Islet of Langerhans (tissue), 1 donor: ENCODE measurements at regions not wholly inside any gene's neighbourhood (a gene's known extent, or its start where the extent isn't known, plus 50 kb on each side); places are given as distances from the start of the nearest gene placed in this dataset.
"Not testable (repeated sequence)": the region's sequence is repeated elsewhere in the genome, so short reads cannot be mapped to it uniquely, and the experiment has no call there.

ENCODE experiments used
- FAIRE-seq: peaks from one replicate; lab custom pipeline; 2011; peaks lifted over from hg19 to GRCh38; lab: Jason Lieb, UNC

DNA sequence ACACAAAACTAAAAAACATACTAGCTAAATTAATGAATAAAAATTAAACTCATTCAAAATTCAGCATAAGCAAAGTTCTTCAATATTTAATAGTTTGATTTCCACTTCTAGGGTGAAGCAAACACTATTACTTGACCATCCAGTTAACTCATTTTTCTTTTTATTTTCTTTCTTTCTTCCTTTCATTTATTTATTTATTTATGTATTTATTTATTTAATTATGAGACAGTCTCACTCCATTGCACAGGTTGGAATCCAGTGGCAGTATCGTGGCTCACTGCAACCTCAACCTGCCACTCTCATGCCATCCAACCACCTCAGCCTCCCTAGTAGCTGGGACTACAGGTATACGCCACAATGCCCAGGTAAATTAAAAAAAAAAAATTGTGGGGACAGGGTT lies 2069.5 kb downstream of the NCAM2 start:
- no peak for FAIRE-seq

DNA sequence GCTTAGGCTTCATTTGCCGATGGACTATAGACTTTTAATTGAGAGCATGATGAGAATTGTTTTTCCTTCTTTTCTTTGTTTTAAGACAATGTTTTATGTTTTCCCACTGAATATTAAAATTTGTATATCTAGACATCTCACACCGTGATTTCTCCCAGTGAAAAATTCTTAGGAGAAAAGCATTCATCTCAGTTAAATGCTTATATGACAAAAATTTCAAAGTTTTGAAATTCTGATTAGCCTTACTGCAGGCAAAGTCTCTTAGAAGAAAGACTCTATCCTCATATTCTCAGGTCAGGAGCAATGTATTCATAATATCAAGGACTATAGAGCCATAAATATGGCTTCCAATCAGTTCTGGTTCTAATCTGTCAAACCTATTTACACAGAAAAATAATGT lies 2085.0 kb downstream of the NCAM2 start:
- FAIRE-seq, result no peak

GRCh38 chr21:23093259-23093658 lies 2095.1 kb downstream of the NCAM2 start:
- no peak for FAIRE-seq

- no peak for FAIRE-seq
These were observed 2101.0 kb downstream of the NCAM2 start for GRCh38 chr21:23099185-23099584.

GRCh38 chr21:23101111-23101510 lies 2102.9 kb downstream of the NCAM2 start:
- FAIRE-seq, result no peak

DNA sequence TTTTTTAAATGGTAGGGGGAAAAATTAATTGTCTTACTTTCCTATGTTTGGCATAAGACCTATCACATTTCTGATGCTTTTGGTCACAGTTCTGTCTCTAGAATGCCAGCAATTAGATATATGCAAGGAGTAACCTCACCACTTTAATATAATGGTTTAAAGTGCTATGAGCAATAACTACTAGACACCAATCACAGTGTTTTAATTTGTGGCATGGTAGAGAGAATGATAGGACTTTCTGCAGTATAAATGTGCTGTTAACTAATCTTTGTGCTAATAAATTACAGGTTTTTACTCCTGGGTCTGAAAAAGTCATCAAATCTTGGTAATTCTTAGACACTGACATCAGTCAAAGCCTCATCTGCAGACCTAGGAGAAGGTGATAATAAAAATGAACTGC lies 2110.3 kb downstream of the NCAM2 start:
- FAIRE-seq, result no peak

DNA sequence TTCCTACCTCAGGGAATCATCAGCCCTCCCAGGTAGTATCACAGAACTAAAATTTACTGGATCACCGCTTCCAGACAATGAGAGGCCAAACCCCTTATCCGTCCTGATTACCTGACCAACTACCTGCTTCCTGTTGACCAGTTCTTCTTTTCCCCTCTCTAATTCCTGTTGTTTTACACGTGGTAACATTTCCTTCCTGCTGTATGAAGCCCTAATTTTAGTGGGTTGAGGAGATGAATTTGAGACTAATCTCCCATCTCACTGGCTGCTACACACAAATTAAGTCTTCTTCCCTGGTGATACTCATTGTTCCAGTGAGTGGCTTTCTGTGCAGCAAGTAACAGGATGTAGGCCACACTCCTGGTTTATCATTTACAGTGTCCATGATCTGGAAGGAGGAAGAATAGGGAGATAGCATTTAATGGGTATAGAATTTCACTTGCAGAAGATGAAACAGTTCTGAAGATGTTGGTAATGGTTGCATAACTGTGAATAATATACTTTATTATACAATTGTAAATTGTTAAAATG lies 2112.9 kb downstream of the NCAM2 start:
- FAIRE-seq, result no peak

GRCh38 chr21:23119491-23119890 lies 2121.3 kb downstream of the NCAM2 start:
- FAIRE-seq, result no peak

DNA sequence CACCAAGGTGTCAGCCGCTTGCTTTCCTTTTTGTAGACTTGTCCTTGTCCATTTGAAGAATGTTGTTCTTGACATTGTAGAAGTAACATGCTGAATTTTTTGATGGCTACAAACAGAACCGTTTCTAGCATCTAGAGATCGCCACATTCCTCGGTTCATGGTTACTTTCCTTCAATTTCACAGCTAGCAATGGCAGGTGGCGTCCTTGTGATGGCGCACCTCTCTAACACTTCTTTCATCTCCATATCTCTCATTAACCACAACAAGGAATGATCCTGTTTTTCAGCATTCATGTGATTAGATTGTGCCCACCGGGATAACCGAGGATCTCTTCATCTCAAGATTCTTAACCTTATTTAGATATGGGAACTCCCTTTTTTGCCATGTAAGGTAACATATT lies 2129.8 kb downstream of the NCAM2 start:
- no peak for FAIRE-seq

DNA sequence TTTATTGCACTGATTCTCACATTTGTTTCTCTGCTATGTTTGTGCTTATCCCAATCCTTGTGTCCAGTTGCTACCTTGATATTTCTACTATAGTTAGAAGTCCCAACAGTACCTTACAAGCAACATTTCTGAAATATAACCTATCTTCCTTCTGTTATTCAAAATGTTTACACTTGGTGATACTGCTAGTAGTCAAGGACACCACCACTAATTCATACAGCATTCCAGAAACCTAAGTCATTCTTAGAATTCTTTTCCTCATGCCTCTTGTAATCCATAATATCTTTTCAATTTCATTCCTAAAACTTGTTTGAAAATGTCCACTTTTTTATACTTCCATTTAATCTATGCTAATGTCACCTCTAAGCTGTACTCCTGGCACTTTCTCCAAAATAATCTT lies 2132.1 kb downstream of the NCAM2 start:
- FAIRE-seq, result no peak

DNA sequence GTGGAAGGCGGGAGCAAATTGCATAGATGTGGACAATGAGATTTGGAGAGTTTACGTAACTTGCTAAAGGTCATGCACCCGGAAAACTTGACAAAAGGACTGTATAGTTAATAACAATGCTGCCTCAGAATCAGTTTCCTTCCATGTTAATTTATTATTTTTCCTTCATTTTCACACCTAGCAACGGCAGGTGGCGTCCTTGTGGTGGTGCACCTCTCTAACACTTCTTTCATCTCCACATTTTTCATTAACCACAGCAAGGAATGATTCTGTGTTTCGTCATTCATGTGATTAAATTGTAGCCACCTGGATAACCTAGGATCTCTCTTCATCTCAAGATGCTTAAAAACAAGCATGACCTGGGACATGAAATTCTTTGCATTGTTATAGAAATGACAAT lies 2133.0 kb downstream of the NCAM2 start:
- no peak for FAIRE-seq

DNA sequence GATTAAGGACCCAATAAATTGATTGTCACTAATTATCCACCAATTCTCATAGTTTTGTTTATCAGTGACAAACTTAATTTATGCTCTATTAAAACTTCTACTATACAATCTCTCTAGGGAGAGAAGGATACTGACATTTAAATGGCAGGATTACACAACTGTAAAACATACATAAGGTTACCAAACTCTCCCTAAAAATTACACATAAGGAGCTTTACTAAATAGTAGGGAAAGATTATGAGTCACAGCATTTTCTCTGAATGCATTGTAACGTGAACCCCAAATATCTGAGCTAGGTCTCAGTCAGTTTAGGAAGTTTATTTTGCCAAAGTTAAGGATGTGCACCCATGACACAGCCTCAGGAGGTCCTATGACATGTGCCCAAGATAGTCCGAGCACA lies 2140.6 kb downstream of the NCAM2 start:
- no peak for FAIRE-seq

DNA sequence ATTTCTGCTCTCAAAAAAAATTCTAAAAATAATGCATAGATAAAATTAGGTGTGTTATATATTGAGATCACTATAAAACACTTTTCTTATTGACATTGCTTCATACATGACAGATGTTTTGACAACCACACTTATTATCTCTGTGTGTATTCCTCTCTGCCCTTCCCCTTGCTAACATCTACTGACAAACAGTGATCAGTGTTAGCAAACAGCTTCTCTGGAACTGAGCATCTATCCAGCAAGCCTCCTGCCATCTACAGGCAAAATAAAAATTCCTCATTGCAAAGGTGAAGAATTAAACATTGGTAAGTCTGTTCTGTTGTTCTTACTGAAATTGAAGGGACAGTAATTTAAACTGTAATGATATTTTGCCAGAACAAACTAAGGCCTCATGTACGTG lies 2153.9 kb downstream of the NCAM2 start:
- FAIRE-seq, result no peak

DNA sequence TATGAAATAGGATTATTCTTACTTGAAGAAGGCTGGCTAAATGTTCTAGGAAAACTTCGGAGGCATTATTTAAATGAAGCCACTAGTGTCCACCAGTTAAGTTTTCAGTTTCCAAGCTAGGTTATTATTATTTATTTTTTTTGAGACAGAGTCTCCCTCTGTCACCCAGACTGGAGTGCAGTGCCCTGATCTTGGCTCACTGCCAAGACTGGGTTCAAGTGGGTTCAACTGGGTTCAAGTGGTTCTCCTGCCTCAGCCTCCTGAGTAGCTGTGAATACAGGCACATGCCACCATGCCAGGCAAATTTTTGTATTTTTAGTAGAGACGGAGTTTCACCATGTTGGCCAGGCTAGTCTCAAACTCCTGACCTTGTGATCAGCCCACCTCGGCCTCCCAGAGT lies 2155.6 kb downstream of the NCAM2 start:
- FAIRE-seq, result not testable (repeated sequence)

DNA sequence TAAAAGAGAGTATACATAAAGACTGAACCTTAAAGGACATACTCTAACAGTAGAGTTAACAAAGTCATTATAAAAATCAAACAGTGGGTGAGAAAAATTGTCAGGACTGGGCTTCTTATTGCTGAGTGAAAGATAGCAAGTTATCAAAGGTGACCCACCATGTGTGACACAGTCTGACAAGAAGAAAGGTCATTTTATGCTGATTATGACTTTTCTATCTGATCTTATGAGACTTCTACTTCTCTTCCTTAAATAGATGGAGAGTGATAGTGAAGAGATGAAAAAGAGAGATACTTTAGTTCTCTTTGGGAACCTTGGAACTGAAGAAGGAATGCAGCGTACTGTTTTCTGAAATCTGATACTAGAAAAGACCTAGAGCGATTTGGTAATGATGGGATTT lies 2157.1 kb downstream of the NCAM2 start:
- no peak for FAIRE-seq

DNA sequence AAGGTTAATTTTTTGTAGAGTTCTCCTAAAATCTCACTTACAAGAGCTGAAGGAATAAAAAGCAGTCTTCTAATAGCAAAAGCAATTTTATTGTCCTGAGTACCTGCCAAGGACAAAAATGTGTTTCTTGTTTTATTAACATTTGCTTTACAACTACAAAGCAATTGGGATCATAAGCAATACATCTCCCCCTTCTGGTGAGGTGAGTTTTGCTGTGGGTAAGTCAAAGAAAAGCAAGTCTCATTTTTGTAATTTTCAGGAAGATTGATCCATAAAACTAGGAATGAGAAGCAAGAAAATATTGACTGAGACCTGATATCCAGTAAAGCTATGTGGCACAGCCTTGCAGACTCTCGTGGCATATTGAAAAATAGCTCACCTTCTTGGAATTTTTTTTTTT lies 2162.7 kb downstream of the NCAM2 start:
- FAIRE-seq, result no peak

DNA sequence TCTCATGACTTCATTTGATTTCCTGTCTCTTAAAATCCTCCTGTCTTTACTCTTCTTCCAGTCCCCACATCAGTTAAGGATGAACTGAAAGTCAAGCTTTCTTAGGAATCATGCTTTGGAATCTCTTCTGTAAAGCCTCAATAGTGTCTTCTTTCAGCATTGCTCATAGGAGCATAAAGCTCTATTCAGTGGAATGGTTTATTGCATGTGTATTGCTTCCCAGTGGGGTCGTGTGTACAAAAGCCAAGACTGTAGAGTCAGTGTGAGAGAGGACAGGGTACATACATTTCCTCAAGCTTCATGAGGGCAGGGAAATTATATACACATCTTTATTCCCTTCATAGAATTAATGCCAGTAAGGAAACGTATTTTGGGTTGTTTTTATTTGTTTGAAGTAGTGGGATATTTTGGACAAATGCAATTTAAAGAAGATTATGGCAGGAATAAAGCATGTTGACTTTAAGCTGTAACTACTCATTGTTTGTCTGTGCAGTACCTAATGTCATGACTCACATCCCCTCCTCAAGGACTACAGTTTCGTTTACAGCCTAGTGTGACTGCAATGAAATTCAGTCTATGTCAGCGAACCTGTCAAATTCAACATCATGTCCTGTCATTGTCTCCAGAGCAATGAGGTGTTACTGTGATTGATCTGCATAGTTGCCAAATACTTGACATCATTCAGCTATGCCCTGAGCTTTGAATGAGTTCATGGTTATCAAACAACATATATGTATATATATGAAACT lies 2164.2 kb downstream of the NCAM2 start:
- FAIRE-seq, result no peak
